Ascending aorta (tissue), 2 donors: ENCODE measurements at regions not wholly inside any gene's neighbourhood (a gene's known extent, or its start where the extent isn't known, plus 50 kb on each side); places are given as distances from the start of the nearest gene placed in this dataset.

Experiments
- DNase-seq, 2 donors: peaks; one replicate each; pipeline ENCODE4 v3.0.0-alpha.2; 2019; ENCODE audit warnings: low spot score in 2 of 2
- H3K27ac ChIP-seq, 2 donors: fragments of 200-600 bp; sonication (generic); one replicate each; pipeline ENCODE4 v1.5.1; 2016 to 2017; ENCODE audit warnings: mild to moderate bottlenecking in 1 of 2
- H3K27me3 ChIP-seq: fragments of 200-600 bp; sonication (generic); one replicate; pipeline ENCODE4 v1.5.1; 2017
- H3K36me3 ChIP-seq, 2 donors: fragments of 200-600 bp; sonication (generic); one replicate each; pipeline ENCODE4 v1.5.1; 2016
- H3K4me1 ChIP-seq, 2 donors: fragments of 200-600 bp; sonication (generic); one replicate each; pipeline ENCODE4 v1.5.1; 2016 to 2017; ENCODE audit warnings: mild to moderate bottlenecking in 1 of 2
- H3K4me3 ChIP-seq, 2 donors: fragments of 200-600 bp; sonication (generic); one replicate each; pipeline ENCODE4 v1.5.1; 2016 to 2017; ENCODE audit warnings: mild to moderate bottlenecking in 1 of 2
- H3K9me3 ChIP-seq, 2 donors: fragments of 200-600 bp; sonication (generic); one replicate each; pipeline ENCODE4 v1.5.1; 2016
- intact Hi-C: fragments of 100-400 bp; cut with DNase I; formaldehyde crosslinking; loops from one replicate; pipeline ENCODE4 v1.15.1; 2023
- TF ChIP-seq, protein P1 (sequence below), 3 experiments: fragments of 200-600 bp in 2 of 3; fragments of 450-650 bp in 1 of 3; sonication (generic) in 2 of 3; IDR thresholded peaks; one replicate each; pipeline ENCODE4 v1.5.1; 2016 to 2019; ENCODE audit warnings: antibody characterized with exemption in 3 of 3, mild to moderate bottlenecking in 1 of 3, moderate library complexity in 1 of 3

DNA sequence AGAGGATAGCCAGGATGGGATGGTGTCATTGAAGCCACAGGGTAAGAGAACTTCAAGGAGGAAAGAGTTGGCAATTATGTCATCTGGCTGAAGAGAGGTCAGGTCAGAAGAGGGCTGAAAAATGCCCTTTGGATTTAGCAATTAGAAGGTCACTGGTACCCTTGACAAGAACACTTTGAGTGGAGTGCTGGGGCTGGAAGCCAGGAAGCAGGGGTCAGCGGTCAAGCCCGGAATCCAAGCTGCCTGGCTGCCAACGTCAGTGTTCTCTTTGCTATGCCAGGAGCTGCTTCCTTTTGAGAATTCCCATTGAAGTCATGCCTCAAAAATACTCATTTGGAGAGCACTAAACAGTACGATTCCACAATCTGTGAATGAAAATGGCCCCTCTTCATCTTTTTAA is 386.5 kb downstream of the SHQ1 start:
- Histone ChIP-seq H3K4me3 (no peak overlapping the region), H3K27me3 (no peaks in the 10 kb centered on the region), H3K36me3 (no peaks in the 10 kb centered on the region), H3K4me1 (no peaks in the 10 kb centered on the region), H3K27ac (no peak overlapping the region), H3K9me3 (no peaks in the 10 kb centered on the region)
- intact Hi-C loops = no loop called here
- DNase-seq = no peak
- TF ChIP-seq, protein P1, sequence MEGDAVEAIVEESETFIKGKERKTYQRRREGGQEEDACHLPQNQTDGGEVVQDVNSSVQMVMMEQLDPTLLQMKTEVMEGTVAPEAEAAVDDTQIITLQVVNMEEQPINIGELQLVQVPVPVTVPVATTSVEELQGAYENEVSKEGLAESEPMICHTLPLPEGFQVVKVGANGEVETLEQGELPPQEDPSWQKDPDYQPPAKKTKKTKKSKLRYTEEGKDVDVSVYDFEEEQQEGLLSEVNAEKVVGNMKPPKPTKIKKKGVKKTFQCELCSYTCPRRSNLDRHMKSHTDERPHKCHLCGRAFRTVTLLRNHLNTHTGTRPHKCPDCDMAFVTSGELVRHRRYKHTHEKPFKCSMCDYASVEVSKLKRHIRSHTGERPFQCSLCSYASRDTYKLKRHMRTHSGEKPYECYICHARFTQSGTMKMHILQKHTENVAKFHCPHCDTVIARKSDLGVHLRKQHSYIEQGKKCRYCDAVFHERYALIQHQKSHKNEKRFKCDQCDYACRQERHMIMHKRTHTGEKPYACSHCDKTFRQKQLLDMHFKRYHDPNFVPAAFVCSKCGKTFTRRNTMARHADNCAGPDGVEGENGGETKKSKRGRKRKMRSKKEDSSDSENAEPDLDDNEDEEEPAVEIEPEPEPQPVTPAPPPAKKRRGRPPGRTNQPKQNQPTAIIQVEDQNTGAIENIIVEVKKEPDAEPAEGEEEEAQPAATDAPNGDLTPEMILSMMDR (IDR thresholded peaks at IDR 0.05) = no peak

DNA sequence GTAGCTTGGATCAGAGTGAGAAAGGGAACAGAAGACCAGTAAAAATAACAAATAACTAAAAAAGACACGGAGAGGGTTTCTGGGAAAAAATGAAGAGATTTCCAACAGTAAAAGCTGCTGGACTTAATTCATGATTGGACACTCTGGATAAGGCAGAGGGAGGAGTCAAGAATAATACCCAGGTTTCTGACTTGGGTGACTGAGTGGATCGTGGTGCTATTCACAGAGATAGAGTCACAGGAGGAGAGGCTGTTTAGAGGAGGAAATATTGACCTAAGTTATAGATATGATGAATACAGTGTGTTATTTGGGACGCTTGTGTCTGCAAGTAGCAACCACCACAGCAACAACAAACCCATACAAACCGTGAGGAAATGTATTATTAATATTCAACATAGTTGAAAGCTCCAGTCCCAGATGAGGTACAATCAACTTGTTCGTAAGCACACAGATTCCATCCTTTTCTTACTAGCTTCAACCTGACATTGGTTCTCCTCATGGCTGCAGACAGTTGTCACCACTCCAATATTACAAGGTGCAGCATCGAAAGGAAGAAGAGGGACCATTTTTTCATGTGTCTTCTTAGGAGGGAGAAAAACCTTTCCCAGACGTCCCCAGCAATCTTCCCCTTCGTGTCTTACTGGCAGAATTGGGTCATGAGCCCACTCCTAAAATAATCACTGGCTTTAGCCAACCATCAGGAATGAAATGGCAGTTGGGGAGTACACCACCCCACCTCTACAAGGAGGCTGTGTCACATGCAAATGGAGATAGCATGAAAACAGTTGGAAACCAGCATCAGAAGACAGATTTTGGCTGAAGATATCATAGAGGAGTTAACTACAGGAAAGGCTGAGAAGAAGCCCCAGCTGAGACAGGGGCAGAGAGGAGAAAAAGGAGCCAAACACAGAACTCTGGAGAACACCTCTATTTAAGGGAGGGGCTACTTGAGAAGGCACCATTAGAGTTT is 387.8 kb downstream of the SHQ1 start:
- DNase-seq = no peak
- H3K4me3 ChIP-seq = no peak overlapping the region
- intact Hi-C loops = no loop called here
- H3K36me3 ChIP-seq = no peaks in the 10 kb centered on the region
- TF ChIP-seq, protein P1 (IDR thresholded peaks at IDR 0.05) = no peak
- H3K4me1 ChIP-seq = no peaks in the 10 kb centered on the region
- no peaks in the 10 kb centered on the region for H3K9me3 ChIP-seq
- no peak overlapping the region for H3K27ac ChIP-seq
- no peaks in the 10 kb centered on the region for H3K27me3 ChIP-seq

DNA sequence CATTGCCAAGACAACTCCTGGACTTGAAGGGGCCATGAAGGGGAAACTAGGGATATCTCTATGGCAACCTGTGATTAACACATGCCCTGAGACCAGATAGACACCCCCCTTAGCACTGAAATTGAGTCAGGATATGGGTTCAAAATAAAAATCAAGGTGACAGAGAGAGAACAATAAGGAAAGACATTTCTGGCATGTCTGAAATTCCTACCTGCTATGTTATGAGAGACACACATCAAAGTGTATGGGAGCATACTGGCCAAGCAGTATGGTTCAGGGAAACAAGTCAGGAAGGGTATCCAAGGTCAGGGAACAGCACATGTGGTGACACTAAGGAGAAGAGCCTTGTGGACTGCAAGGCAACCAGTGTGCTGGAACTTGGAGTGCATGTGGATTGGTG is 388.7 kb downstream of the SHQ1 start:
- intact Hi-C loops = loop anchor here (10.0 kb wide), 1 partner anchor 415 kb away; no protein-coding TSS in a partner anchor
- TF ChIP-seq, protein P1 (IDR thresholded peaks at IDR 0.05) = no peak
- DNase-seq = no peak
- H3K9me3 ChIP-seq = no peaks in the 10 kb centered on the region
- H3K4me1 ChIP-seq = no peaks in the 10 kb centered on the region
- no peak overlapping the region for H3K4me3 ChIP-seq
- H3K27ac ChIP-seq = no peak overlapping the region
- H3K36me3 ChIP-seq = no peaks in the 10 kb centered on the region
- H3K27me3 ChIP-seq = no peaks in the 10 kb centered on the region

DNA sequence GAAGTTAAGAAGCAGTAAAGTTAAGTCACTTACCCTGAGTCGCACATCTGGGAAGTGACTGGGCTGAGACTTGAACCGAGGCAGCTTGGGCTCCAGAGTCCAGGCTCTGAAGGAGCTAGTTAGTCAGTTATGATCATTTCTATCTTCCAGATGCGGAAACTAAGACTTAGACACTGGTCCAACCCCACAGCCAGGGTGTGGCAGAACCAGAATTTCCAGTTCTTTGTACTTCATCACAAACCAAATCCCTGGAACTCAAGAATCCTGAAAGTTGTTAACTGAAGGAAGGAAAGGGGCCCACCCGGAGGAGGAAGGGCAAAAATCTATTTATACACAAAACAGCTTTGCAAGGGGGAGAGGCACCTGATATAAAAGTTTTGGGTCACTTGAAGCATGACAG is 389.9 kb downstream of the SHQ1 start:
- intact Hi-C loops = loop anchor here (10.0 kb wide), 1 partner anchor 414 kb away; no protein-coding TSS in a partner anchor

DNA sequence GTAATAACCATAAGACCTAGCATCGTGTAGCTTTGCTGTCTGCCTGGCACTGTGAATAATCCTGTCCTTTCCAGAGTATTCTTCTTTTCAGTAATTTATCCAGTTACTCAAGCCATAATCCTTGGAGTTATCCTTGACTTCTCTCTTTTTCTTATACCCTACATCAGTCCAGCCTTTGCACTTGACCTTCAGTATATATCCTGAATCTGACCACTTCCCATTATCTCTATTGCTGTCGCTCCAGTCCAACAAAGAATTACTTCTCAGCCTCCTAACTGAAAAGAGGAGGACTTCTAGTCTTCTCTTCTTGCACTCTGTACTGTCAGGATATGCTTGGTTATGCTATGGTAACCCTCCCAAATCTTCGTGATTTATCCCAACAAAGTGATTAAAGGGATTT is 393.8 kb downstream of the SHQ1 start:
- intact Hi-C loops = loop anchor here (10.0 kb wide), 1 partner anchor 410 kb away; no protein-coding TSS in a partner anchor
- Histone ChIP-seq H3K36me3 (no peaks in the 10 kb centered on the region), H3K27me3 (no peaks in the 10 kb centered on the region), H3K4me3 (no peak overlapping the region), H3K4me1 (no peaks in the 10 kb centered on the region), H3K27ac (no peak overlapping the region), H3K9me3 (no peaks in the 10 kb centered on the region)
- TF ChIP-seq, protein P1 (IDR thresholded peaks at IDR 0.05) = no peak
- DNase-seq = no peak

More for the DNA sequence above, 389.9 kb downstream of the SHQ1 start:
- TF ChIP-seq, protein P1 (IDR thresholded peaks at IDR 0.05) = no peak
- Histone ChIP-seq H3K4me3 (no peak overlapping the region), H3K27me3 (no peaks in the 10 kb centered on the region), H3K36me3 (no peaks in the 10 kb centered on the region), H3K4me1 (no peaks in the 10 kb centered on the region), H3K27ac (no peak overlapping the region), H3K9me3 (no peaks in the 10 kb centered on the region)
- DNase-seq = no peak
